Epithelial cell of prostate (primary cell): ENCODE measurements at regions not wholly inside any gene's neighbourhood (a gene's known extent, or its start where the extent isn't known, plus 50 kb on each side); places are given as distances from the start of the nearest gene placed in this dataset.

Experiments
- DNase-seq: peaks from one replicate; pipeline ENCODE4 v3.0.0-alpha.2; 2011; ENCODE audit warnings: low read depth, low spot score
- H3K27ac ChIP-seq: fragments of 450-650 bp; 2 replicates; pipeline ENCODE4 v1.5.1; 2017; ENCODE audit warnings: mild to moderate bottlenecking

GRCh38 chr2:236317938-236318396 lies 53.8 kb upstream of the ASB18 start:
- no peak for DNase-seq
- no peak overlapping the region for H3K27ac ChIP-seq

- DNase-seq = no peak
- H3K27ac ChIP-seq = no peak overlapping the region
Measured at GRCh38 chr2:236318401-236318800, 54.2 kb upstream of the ASB18 start.

- no peak overlapping the region for H3K27ac ChIP-seq
- DNase-seq = no peak
Measured at GRCh38 chr2:236319036-236319435, 54.8 kb upstream of the ASB18 start.

- DNase-seq = no peak
- H3K27ac ChIP-seq = no peak overlapping the region
Measured at GRCh38 chr2:236321415-236321814, 57.2 kb upstream of the ASB18 start.

GRCh38 chr2:236333417-236334121 lies 69.4 kb upstream of the ASB18 start:
- DNase-seq = no peak
- no peak overlapping the region for H3K27ac ChIP-seq

GRCh38 chr2:236334122-236334876 lies 70.1 kb upstream of the ASB18 start:
- no peak overlapping the region for H3K27ac ChIP-seq
- DNase-seq = no peak

GRCh38 chr2:236335696-236336574 lies 71.7 kb upstream of the ASB18 start:
- H3K27ac ChIP-seq = no peak overlapping the region

GRCh38 chr2:236336575-236337464 lies 72.6 kb upstream of the ASB18 start:
- H3K27ac ChIP-seq = no peak overlapping the region
- DNase-seq = no peak

More at GRCh38 chr2:236335696-236336574, 71.7 kb upstream of the ASB18 start:
- no peak for DNase-seq

- no peak for DNase-seq
- H3K27ac ChIP-seq = no peak overlapping the region
Measured at GRCh38 chr2:236337465-236338325, 73.5 kb upstream of the ASB18 start.

GRCh38 chr2:236338495-236339184 lies 74.4 kb upstream of the ASB18 start:
- no peak for DNase-seq

GRCh38 chr2:236340251-236340650 lies 76.0 kb upstream of the ASB18 start:
- DNase-seq = no peak
- no peak overlapping the region for H3K27ac ChIP-seq

More at GRCh38 chr2:236338495-236339184, 74.4 kb upstream of the ASB18 start:
- no peak overlapping the region for H3K27ac ChIP-seq

GRCh38 chr2:236341067-236341466 lies 76.9 kb upstream of the ASB18 start:
- no peak for DNase-seq
- no peak overlapping the region for H3K27ac ChIP-seq

GRCh38 chr2:236341721-236342120 lies 77.5 kb upstream of the ASB18 start:
- DNase-seq = no peak

GRCh38 chr2:236342507-236342906 lies 78.3 kb upstream of the ASB18 start:
- no peak for DNase-seq
- H3K27ac ChIP-seq = no peak overlapping the region

More at GRCh38 chr2:236341721-236342120, 77.5 kb upstream of the ASB18 start:
- H3K27ac ChIP-seq = no peak overlapping the region

GRCh38 chr2:236342951-236343350 lies 78.7 kb upstream of the ASB18 start:
- H3K27ac ChIP-seq = no peak overlapping the region
- no peak for DNase-seq

GRCh38 chr2:236343400-236344161 lies 79.4 kb upstream of the ASB18 start:
- no peak overlapping the region for H3K27ac ChIP-seq
- DNase-seq = peak; percentile 14

- H3K27ac ChIP-seq = no peak overlapping the region
- no peak for DNase-seq
Measured at GRCh38 chr2:236344446-236344845, 80.2 kb upstream of the ASB18 start.
